Suprapubic skin (tissue), 3 donors: ENCODE measurements at regions not wholly inside any gene's neighbourhood (a gene's known extent, or its start where the extent isn't known, plus 50 kb on each side); places are given as distances from the start of the nearest gene placed in this dataset.

Source experiments
- POLR2AphosphoS5 ChIP-seq, 3 donors: sonication (generic); formaldehyde crosslinking; IDR thresholded peaks; one replicate each; pipeline ENCODE4 v1.6.1; 2017; ENCODE audit warnings: antibody characterized with exemption in 3 of 3
- TF ChIP-seq, protein P1 (sequence below), 2 donors: fragments of 200-600 bp in 1 of 2; fragments of 450-650 bp in 1 of 2; sonication (generic) in 1 of 2; IDR thresholded peaks; one replicate each; pipeline ENCODE4 v1.5.1; 2016 to 2019; ENCODE audit warnings: antibody characterized with exemption in 2 of 2, mild to moderate bottlenecking in 1 of 2, moderate library complexity in 1 of 2

DNA sequence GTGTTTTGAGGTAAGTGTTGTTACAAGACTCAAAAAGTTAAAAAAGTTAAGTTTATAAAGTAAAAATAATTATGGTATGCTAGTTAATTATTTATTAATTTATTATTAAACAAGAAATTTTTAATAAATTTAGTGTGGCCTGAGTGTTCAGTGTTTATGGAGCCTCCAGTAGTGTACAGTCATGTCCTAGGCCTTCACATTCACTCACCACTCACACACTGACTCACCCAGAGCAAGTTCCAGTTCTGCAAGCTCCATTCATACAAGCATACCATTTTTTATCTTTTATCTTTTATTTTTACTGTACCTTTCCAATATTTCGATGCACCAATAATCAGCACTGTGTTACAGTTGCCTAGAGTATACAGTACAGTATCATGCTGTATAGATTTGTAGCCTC, 381.2 kb upstream of the MGMT start:
- TF ChIP-seq, protein P1, sequence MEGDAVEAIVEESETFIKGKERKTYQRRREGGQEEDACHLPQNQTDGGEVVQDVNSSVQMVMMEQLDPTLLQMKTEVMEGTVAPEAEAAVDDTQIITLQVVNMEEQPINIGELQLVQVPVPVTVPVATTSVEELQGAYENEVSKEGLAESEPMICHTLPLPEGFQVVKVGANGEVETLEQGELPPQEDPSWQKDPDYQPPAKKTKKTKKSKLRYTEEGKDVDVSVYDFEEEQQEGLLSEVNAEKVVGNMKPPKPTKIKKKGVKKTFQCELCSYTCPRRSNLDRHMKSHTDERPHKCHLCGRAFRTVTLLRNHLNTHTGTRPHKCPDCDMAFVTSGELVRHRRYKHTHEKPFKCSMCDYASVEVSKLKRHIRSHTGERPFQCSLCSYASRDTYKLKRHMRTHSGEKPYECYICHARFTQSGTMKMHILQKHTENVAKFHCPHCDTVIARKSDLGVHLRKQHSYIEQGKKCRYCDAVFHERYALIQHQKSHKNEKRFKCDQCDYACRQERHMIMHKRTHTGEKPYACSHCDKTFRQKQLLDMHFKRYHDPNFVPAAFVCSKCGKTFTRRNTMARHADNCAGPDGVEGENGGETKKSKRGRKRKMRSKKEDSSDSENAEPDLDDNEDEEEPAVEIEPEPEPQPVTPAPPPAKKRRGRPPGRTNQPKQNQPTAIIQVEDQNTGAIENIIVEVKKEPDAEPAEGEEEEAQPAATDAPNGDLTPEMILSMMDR (IDR thresholded peaks at IDR 0.05) = no peak
- no peak for TF ChIP-seq POLR2AphosphoS5 (IDR thresholded peaks at IDR 0.05)
